Gastroesophageal sphincter (tissue), 3 donors: ENCODE measurements at regions not wholly inside any gene's neighbourhood (a gene's known extent, or its start where the extent isn't known, plus 50 kb on each side); places are given as distances from the start of the nearest gene placed in this dataset.

ENCODE experiments used
- POLR2A ChIP-seq, 2 donors: fragments of 450-650 bp; IDR thresholded peaks; one replicate each; pipeline ENCODE4 v1.6.1; 2017; ENCODE audit warnings: antibody characterized with exemption in 2 of 2, mild to moderate bottlenecking in 2 of 2, moderate library complexity in 1 of 2
- TF ChIP-seq, protein P1 (sequence below), 4 experiments: fragments of 200-600 bp in 2 of 4; fragments of 450-650 bp in 2 of 4; sonication (generic) in 1 of 4; IDR thresholded peaks; one replicate each; pipeline ENCODE4 v1.5.1; 2017 to 2019; ENCODE audit warnings: antibody characterized with exemption in 4 of 4, mild to moderate bottlenecking in 2 of 4, moderate library complexity in 2 of 4

GRCh38 chr1:60678391-60678790 is 404.0 kb upstream of the NFIA start:
- TF ChIP-seq, protein P1, sequence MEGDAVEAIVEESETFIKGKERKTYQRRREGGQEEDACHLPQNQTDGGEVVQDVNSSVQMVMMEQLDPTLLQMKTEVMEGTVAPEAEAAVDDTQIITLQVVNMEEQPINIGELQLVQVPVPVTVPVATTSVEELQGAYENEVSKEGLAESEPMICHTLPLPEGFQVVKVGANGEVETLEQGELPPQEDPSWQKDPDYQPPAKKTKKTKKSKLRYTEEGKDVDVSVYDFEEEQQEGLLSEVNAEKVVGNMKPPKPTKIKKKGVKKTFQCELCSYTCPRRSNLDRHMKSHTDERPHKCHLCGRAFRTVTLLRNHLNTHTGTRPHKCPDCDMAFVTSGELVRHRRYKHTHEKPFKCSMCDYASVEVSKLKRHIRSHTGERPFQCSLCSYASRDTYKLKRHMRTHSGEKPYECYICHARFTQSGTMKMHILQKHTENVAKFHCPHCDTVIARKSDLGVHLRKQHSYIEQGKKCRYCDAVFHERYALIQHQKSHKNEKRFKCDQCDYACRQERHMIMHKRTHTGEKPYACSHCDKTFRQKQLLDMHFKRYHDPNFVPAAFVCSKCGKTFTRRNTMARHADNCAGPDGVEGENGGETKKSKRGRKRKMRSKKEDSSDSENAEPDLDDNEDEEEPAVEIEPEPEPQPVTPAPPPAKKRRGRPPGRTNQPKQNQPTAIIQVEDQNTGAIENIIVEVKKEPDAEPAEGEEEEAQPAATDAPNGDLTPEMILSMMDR (IDR thresholded peaks at IDR 0.05): no peak
- TF ChIP-seq POLR2A (IDR thresholded peaks at IDR 0.05): no peak
